ENCODE measurements at regions not wholly inside any gene's neighbourhood (a gene's known extent, or its start where the extent isn't known, plus 50 kb on each side); places are given as distances from the start of the nearest gene placed in this dataset.

GRCh38 chr13:72561791-72562190 is 165.6 kb downstream of the MZT1 start:
- Histone ChIP-seq H3K27me3 (no peaks in the 10 kb centered on the region), H2AFZ (replicated peaks) (no peak overlapping the region), H3K36me3 (no peaks in the 10 kb centered on the region), H3K4me2 (no peak overlapping the region), H3K9ac (no peak overlapping the region), H3K27ac (no peak overlapping the region), H3F3A (ENCODE audit: low read depth) (no peaks in the 10 kb centered on the region), H3K79me2 (ENCODE audit: low read depth) (no peaks in the 10 kb centered on the region), H3K4me1 (no peaks in the 10 kb centered on the region), H4K20me1 (ENCODE audit: low read depth) (no peaks in the 10 kb centered on the region), H3K9me3 (ENCODE audit: low read depth) (no peaks in the 10 kb centered on the region), H3K4me3 (no peak overlapping the region)
- H3K27me3 Mint-ChIP-seq (ENCODE audit: insufficient read depth, low read depth), result no peaks in the 10 kb centered on the region
- TF ChIP-seq CTCF (IDR thresholded peaks at IDR 0.05) (no peak), EZH2 (IDR thresholded peaks at IDR 0.05) (no peak), EZH2phosphoT487 (IDR thresholded peaks at IDR 0.05) (no peak)
- DNase-seq (ENCODE audit: low spot score), result no peak
- no peak overlapping the region for H3K4me3 Mint-ChIP-seq
- H3K9me3 Mint-ChIP-seq, result no peaks in the 10 kb centered on the region
- no peaks in the 10 kb centered on the region for H3K36me3 Mint-ChIP-seq
- H3K4me1 Mint-ChIP-seq, result no peaks in the 10 kb centered on the region
- no peak overlapping the region for H3K27ac Mint-ChIP-seq

- no peak overlapping the region for H2AFZ ChIP-seq (replicated peaks)
- Mint-ChIP-seq H3K36me3 (no peaks in the 10 kb centered on the region), H3K4me3 (no peak overlapping the region), H3K9me3 (no peaks in the 10 kb centered on the region), H3K27ac (no peak overlapping the region), H3K4me1 (no peaks in the 10 kb centered on the region), H3K27me3 (ENCODE audit: insufficient read depth, low read depth) (peaks cover 4% of the 10 kb centered on the region)
- H3K4me1 ChIP-seq, result no peaks in the 10 kb centered on the region
- H3K27me3 ChIP-seq, result no peaks in the 10 kb centered on the region
- H3K36me3 ChIP-seq, result no peaks in the 10 kb centered on the region
- no peaks in the 10 kb centered on the region for H3F3A ChIP-seq (ENCODE audit: low read depth)
- no peak for TF ChIP-seq EZH2phosphoT487 (IDR thresholded peaks at IDR 0.05)
- no peak for TF ChIP-seq EZH2 (IDR thresholded peaks at IDR 0.05)
- TF ChIP-seq CTCF (IDR thresholded peaks at IDR 0.05), result no peak
- DNase-seq (ENCODE audit: low spot score), result no peak
- no peaks in the 10 kb centered on the region for H3K79me2 ChIP-seq (ENCODE audit: low read depth)
- no peak overlapping the region for H3K9ac ChIP-seq
- no peaks in the 10 kb centered on the region for H4K20me1 ChIP-seq (ENCODE audit: low read depth)
- H3K4me3 ChIP-seq, result no peak overlapping the region
- H3K4me2 ChIP-seq, result no peak overlapping the region
- no peak overlapping the region for H3K27ac ChIP-seq
- H3K9me3 ChIP-seq (ENCODE audit: low read depth), result no peaks in the 10 kb centered on the region
These were observed 167.7 kb downstream of the MZT1 start for GRCh38 chr13:72559716-72560115.

- no peak overlapping the region for H3K4me3 Mint-ChIP-seq
- Histone ChIP-seq H3K4me1 (no peaks in the 10 kb centered on the region), H4K20me1 (ENCODE audit: low read depth) (no peaks in the 10 kb centered on the region), H3K79me2 (ENCODE audit: low read depth) (no peaks in the 10 kb centered on the region), H3K4me3 (no peak overlapping the region), H3K9me3 (ENCODE audit: low read depth) (no peaks in the 10 kb centered on the region), H3K9ac (no peak overlapping the region), H3K36me3 (no peaks in the 10 kb centered on the region), H3K27me3 (no peaks in the 10 kb centered on the region), H3K27ac (no peak overlapping the region), H3K4me2 (no peak overlapping the region), H2AFZ (replicated peaks) (no peak overlapping the region), H3F3A (ENCODE audit: low read depth) (no peaks in the 10 kb centered on the region)
- no peak overlapping the region for H3K27ac Mint-ChIP-seq
- H3K27me3 Mint-ChIP-seq (ENCODE audit: insufficient read depth, low read depth), result peaks cover 4% of the 10 kb centered on the region
- H3K36me3 Mint-ChIP-seq, result peaks cover 3% of the 10 kb centered on the region
- no peaks in the 10 kb centered on the region for H3K4me1 Mint-ChIP-seq
- peaks cover 4% of the 10 kb centered on the region for H3K9me3 Mint-ChIP-seq
- no peak for TF ChIP-seq EZH2phosphoT487 (IDR thresholded peaks at IDR 0.05)
- TF ChIP-seq CTCF (IDR thresholded peaks at IDR 0.05), result no peak
- no peak for TF ChIP-seq EZH2 (IDR thresholded peaks at IDR 0.05)
- no peak for DNase-seq (ENCODE audit: low spot score)
These were observed 170.5 kb downstream of the MZT1 start for GRCh38 chr13:72556945-72557344.

GRCh38 chr13:72555601-72556000 is 171.8 kb downstream of the MZT1 start:
- Histone ChIP-seq H3K27ac (no peak overlapping the region), H3K27me3 (no peaks in the 10 kb centered on the region), H3K4me1 (no peaks in the 10 kb centered on the region), H3K4me3 (no peak overlapping the region), H2AFZ (replicated peaks) (no peak overlapping the region), H4K20me1 (ENCODE audit: low read depth) (no peaks in the 10 kb centered on the region), H3K79me2 (ENCODE audit: low read depth) (no peaks in the 10 kb centered on the region), H3K9ac (no peak overlapping the region), H3K9me3 (ENCODE audit: low read depth) (no peaks in the 10 kb centered on the region), H3K4me2 (no peak overlapping the region), H3K36me3 (no peaks in the 10 kb centered on the region), H3F3A (ENCODE audit: low read depth) (no peaks in the 10 kb centered on the region)
- no peak overlapping the region for H3K4me3 Mint-ChIP-seq
- H3K27me3 Mint-ChIP-seq (ENCODE audit: insufficient read depth, low read depth), result peaks cover 6% of the 10 kb centered on the region
- H3K4me1 Mint-ChIP-seq, result no peaks in the 10 kb centered on the region
- H3K9me3 Mint-ChIP-seq, result peaks cover 4% of the 10 kb centered on the region
- TF ChIP-seq EZH2 (IDR thresholded peaks at IDR 0.05) (no peak), CTCF (IDR thresholded peaks at IDR 0.05) (no peak), EZH2phosphoT487 (IDR thresholded peaks at IDR 0.05) (no peak)
- DNase-seq (ENCODE audit: low spot score), result no peak
- H3K36me3 Mint-ChIP-seq, result peaks cover 3% of the 10 kb centered on the region
- no peak overlapping the region for H3K27ac Mint-ChIP-seq
